ENCODE measurements at regions not wholly inside any gene's neighbourhood (a gene's known extent, or its start where the extent isn't known, plus 50 kb on each side); places are given as distances from the start of the nearest gene placed in this dataset.

- H3K27me3 ChIP-seq (ENCODE audit: control insufficient read depth in 1 of 2, insufficient read depth in 2 of 2, low read length in 2 of 2): no peaks in the 10 kb centered on the region
- intact Hi-C loops (cut with micrococcal nuclease; ENCODE audit: unreplicated experiment): no loop called here
- DNase-seq (ENCODE audit: low spot score): no peak
- no peak overlapping the region for H3K27ac ChIP-seq (ENCODE audit: extremely low read length, insufficient read depth, low read length)
- in situ Hi-C loops (cut with HindIII; ENCODE audit: extremely low pct_ligation_motif_present, low pct_unique_long_range_greater_than_20kb): no loop called here
- TF ChIP-seq ZNF446 (CRISPR knock-in tag; IDR thresholded peaks at IDR 0.05) (no peak), TFE3 (CRISPR knock-in tag; IDR thresholded peaks at IDR 0.05) (no peak), U2AF2 (IDR thresholded peaks at IDR 0.05; ENCODE audit: low read depth, low read length) (no peak), FOXK1 (CRISPR knock-in tag; IDR thresholded peaks at IDR 0.05; ENCODE audit: borderline replicate concordance, low read depth) (no peak), FOXA1 (IDR thresholded peaks at IDR 0.05) (no peak), FOXA1 (CRISPR knock-in tag; IDR thresholded peaks at IDR 0.05) (no peak), LCORL (IDR thresholded peaks at IDR 0.05) (no peak), LCORL (CRISPR knock-in tag; IDR thresholded peaks at IDR 0.05) (no peak), GATAD2A (CRISPR knock-in tag; IDR thresholded peaks at IDR 0.05) (no peak), SNAPC4 (CRISPR knock-in tag; IDR thresholded peaks at IDR 0.05) (no peak), NRL (CRISPR knock-in tag; IDR thresholded peaks at IDR 0.05; ENCODE audit: borderline replicate concordance) (no peak), ZNF543 (CRISPR knock-in tag; IDR thresholded peaks at IDR 0.05) (no peak), ZFP37 (CRISPR knock-in tag; IDR thresholded peaks at IDR 0.05; ENCODE audit: borderline replicate concordance) (no peak), ZNF382 (CRISPR knock-in tag; IDR thresholded peaks at IDR 0.05; ENCODE audit: borderline replicate concordance) (no peak)
- H3K79me2 ChIP-seq (ENCODE audit: insufficient read depth, low read length): no peaks in the 10 kb centered on the region
- H3K9me3 ChIP-seq (ENCODE audit: low read length): no peaks in the 10 kb centered on the region
- no peak for FAIRE-seq
- POLR2A ChIA-PET: no interaction called here
- no peak overlapping the region for H2AFZ ChIP-seq (ENCODE audit: low read length)
- H3K4me2 ChIP-seq (ENCODE audit: low read depth, low read length): no peak overlapping the region
- H3K9ac ChIP-seq (ENCODE audit: insufficient read depth, low read depth, low read length): no peak overlapping the region
- BruUV-seq (replicated peaks): no TSS peak
- H3K4me3 ChIP-seq (replicated peaks in 1 of 3; ENCODE audit: insufficient read depth in 1 of 3, low read depth in 2 of 3, low read length in 3 of 3): no peak overlapping the region
- CTCF ChIA-PET (ENCODE audit: low intra/inter-chr PET ratio, low total read pairs): no interaction called here
- H3K4me1 ChIP-seq (ENCODE audit: insufficient read depth, low read length): no peaks in the 10 kb centered on the region
- WGBS (ENCODE audit: low lambda C conversion rate): 2% methylated on average over 1 of the region's 1 CpG
- H4K20me1 ChIP-seq (ENCODE audit: insufficient read depth, low read length): no peaks in the 10 kb centered on the region
- no peaks in the 10 kb centered on the region for H3K36me3 ChIP-seq (replicated peaks in 1 of 2; ENCODE audit: control insufficient read depth in 1 of 2, insufficient read depth in 2 of 2, low read length in 2 of 2)
- ATAC-seq: no peak
Measured at GRCh38 chr1:95809391-95809790, 575.4 kb downstream of the RWDD3 start.
